ENCODE measurements at regions not wholly inside any gene's neighbourhood (a gene's known extent, or its start where the extent isn't known, plus 50 kb on each side); places are given as distances from the start of the nearest gene placed in this dataset.
"Not testable (repeated sequence)": the region's sequence is repeated elsewhere in the genome, so short reads cannot be mapped to it uniquely, and the experiment has no call there.

DNA sequence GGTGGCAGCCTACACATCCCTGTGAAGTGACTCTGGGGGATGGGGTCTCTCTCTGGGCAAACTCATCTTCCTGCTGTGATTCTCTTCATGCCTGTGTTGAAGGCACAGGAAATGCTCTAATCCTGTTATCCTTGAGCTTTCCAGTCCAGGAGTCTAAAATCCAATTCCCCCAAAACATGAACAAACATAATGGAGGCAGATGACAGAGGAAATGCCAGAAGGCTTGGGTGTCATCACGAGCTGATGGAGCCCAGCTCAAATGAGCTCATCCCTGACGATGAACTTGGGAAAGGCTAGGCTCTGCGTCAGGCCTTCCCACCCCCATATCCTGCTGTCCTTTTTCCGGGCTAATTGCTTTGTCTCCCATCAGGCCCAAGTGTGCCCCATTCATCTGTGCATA, 165.9 kb upstream of the PODXL start:
- DNase-seq: no peak

- no peak for DNase-seq
These were observed 165.2 kb upstream of the PODXL start for GRCh38 chr7:131721660-131722059.

- DNase-seq: no peak
These were observed 164.3 kb upstream of the PODXL start for GRCh38 chr7:131720703-131721102.

- DNase-seq: no peak
These were observed 160.8 kb upstream of the PODXL start for GRCh38 chr7:131717181-131717580.

DNA sequence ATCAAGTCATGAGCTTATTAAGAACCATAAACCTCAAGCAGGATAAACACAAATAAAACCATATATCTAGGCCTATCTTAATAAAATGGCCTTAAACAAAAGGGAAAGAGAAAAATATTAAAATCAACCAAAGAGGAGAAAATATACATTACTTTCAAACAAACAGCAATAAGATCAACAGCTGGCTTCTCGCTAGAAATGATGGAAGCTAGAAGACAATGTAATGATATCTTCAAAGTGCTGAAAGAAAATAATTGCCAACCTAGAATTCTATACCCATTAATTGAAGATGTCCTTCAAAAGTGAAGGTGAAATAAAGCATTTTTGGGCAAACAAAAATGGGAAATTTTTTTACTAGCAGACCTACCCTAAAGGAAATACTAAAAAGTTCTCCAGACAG, 142.9 kb upstream of the PODXL start:
- no peak for DNase-seq

DNA sequence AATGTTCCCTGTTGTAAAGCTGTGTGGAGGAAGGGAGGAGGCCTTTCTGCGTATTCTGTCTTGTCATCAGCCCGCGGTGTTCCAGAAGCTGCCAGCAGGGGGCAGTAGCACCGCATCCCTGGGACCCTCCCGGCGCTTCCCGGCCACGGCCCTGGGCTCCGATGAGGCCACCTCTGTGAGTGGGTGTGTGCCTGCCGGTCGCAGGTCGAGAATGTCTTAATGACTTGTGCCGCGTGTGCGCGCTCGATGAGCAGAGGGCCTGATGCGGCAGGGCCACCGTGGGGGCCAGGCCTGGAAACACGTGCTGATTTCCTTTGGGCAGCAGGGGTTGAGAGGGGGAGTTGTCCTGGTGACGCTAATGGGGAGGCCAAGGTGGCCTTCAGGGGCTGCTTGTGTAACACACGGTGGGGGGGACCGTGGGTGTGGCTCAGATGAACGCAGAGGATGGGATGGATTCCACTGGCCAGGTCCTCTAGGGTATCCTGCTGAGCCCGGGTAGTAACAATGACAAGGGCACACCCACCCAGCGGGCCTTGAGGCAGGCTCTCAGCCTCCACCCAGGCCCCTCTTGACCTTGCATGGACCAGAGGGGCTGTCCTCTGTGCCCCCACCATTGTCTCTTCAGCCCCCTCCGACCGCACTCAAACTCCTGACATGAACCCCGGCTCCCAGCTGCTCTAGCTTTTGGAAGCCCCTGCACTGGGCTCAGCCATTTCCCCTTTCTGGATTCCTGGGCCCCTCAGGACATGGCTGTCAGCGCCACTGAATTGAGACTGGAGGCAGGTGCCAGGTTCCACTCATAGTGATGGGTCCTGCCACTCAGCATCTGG, 135.9 kb upstream of the PODXL start:
- DNase-seq: peak; percentile 13

- no peak for DNase-seq
These were observed 135.2 kb upstream of the PODXL start for GRCh38 chr7:131691454-131692130.

- DNase-seq: no peak
These were observed 134.0 kb upstream of the PODXL start for GRCh38 chr7:131690441-131690840.

DNA sequence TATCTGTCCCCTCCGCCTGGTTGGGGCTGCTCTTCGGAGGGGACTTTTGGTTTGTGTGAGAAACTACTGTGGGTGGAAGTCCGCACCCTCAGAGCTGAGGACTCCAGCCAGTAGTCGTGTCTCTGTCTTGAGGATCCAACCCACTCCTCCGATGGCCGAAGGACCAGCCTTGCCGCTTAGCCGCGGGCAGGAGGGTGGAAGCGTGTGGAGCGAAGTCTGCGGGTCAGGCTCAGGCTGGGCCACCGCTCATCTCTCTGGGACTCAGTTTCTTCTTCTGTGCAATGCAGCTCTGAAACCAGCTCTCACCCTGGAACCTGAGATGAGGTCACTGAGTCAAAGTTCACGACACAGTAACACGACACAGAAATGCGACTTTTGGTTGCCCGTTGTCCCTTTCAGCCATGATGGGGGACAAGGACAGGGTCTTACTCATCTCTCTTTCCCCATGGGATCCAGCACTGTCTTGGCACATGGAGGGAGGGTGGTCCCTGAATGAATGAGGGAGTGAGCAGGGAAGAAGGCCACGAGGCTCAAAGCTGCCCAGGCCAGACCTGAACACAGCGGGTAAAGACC, 133.3 kb upstream of the PODXL start:
- DNase-seq: no peak

GRCh38 chr7:131688738-131689661, 132.6 kb upstream of the PODXL start:
- peak; percentile 56 for DNase-seq

DNA sequence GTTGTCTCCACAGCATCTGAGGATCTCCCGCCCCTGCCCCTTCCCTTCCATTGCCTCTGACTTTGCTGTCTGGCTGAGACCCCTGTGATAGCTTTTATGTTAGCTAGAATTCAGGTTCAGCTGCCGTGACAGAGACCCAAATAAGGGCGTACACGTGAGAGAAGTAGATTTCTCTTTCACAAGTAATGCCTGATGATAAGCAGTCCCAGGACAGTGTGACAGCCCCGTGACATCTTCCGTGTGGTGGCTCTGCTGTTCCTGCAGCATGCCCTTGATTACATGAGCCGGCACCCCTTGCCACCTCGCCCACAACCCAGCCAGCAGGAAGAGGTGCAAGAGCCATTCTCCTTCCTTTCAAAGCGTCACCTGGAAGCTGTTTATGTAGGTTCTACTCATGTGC, 130.9 kb upstream of the PODXL start:
- DNase-seq: no peak

- DNase-seq: no peak
These were observed 130.4 kb upstream of the PODXL start for GRCh38 chr7:131686833-131687232.

GRCh38 chr7:131683536-131684125, 127.2 kb upstream of the PODXL start:
- no peak for DNase-seq

GRCh38 chr7:131681961-131682360, 125.5 kb upstream of the PODXL start:
- no peak for DNase-seq

DNA sequence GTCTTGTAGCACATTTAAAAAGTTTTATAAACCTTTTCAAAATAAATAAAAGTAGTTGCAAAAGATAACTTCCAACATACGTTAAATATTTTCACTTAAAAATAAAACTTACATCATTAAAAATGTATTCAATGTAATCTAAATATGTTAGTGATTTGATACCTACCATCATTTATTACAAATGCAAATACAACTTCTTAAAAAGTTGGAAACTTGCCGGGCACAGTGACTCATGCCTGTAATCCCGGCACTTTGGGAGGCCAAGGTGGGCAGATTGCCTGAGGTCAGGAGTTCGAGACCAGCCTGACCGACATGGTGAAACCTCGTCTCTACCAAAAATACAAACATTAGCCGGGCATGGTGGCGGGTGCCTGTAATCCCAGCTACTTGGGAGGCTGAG, 122.6 kb upstream of the PODXL start:
- not testable (repeated sequence) for DNase-seq

GRCh38 chr7:131676850-131677249, 120.4 kb upstream of the PODXL start:
- DNase-seq: not testable (repeated sequence)

- no peak for DNase-seq
These were observed 117.7 kb upstream of the PODXL start for GRCh38 chr7:131674131-131674530.

GRCh38 chr7:131673576-131673975, 117.1 kb upstream of the PODXL start:
- DNase-seq: no peak

GRCh38 chr7:131670406-131670805, 114.0 kb upstream of the PODXL start:
- no peak for DNase-seq

GRCh38 chr7:131667699-131668098, 111.3 kb upstream of the PODXL start:
- DNase-seq: no peak

GRCh38 chr7:131665021-131665420, 108.6 kb upstream of the PODXL start:
- no peak for DNase-seq

DNA sequence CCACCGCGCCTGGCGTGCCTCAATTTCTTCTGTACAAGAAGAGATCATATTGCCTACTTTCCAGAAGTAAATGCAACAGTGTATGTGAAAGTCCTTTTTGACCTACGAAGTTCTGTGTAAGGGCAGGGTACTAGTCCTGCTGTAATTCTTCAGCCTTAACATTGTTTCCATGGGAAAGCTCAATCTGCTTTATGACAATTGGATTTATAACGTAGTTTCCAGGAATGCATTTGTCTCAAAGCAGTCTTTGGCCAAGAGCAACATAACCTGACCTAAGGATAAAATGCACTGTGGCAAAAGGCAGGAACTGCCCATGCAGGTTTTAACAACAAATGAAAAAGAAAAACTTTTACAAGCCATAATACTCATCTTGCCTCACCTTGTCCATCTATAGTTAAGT, 108.1 kb upstream of the PODXL start:
- DNase-seq: no peak

Measured in CD4-positive, alpha-beta T cell treated with Interleukin-12 subunit alpha and Interleukin-12 subunit beta, for 1 hour (primary cell).